NCI-H1436 (cell line): ENCODE measurements at regions not wholly inside any gene's neighbourhood (a gene's known extent, or its start where the extent isn't known, plus 50 kb on each side); places are given as distances from the start of the nearest gene placed in this dataset.

Source experiments
- DNase-seq: peaks from one replicate; lab custom pipeline; 2025; lab: John Stamatoyannopoulos, UW

DNA sequence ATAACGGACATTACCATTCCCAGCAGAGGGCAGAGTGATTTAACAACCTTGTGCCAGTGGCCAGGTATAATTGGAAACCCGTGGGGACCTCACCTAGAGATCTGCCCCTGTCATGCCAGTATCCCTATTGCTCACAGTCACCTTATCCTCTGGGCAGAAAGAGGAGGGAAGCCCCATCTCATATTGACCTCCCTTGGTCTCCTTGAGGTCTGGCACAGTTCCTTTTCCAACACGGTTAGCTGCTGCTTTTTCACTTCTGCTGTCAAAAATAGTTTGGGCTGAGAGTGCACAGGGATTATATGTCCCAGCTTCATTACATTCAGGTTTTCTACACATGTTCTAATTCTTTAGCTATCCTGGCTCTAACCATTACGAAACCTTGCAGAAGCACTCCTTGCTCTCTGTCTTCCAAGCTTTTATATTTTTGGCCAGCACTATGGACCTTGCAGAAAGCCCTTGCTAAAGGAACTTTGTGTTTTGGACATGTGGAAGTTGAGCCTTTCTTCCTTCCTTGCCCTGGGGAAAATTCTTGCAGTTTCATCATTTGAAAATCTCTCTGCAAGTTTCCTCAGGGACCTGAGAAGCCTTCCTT, 111.7 kb upstream of the MIS18BP1 start:
- DNase-seq, result no peak

DNA sequence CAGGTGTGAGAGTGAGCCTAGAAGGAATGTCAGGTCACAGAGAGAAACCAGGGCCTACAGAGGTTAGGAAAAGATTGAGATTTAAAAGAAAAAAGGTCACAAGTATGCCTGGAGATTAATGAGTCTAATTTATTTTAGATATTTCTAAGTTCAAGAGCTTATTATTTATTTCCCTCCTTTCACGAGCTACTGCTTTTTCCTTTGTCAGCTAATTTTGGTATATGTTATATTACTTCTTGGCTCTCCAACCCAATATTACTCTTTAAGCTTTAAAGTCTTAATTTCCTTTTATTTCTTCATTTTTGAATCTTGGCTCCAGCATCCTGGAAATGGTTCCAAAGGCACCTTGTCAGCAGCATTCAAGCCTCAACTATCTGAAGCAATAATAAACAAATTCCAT, 109.5 kb upstream of the MIS18BP1 start:
- no peak for DNase-seq

DNA sequence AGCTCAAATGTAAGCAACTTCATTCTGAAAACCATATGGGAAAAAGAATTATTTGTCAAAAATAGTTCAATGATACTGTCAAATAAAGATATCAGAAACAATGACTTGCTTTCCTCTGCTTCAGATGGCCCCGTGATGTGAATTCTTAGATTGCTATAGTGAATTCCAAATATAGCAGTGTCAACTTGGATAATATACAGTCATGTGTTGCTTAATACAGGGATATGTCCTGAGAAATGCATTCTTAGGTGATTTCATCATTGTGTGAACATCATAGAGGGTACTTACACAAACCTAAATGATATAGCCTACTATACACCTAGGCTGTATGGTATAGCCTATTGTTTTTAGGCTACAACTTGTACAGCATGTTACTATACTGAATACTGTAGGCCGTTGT, 108.7 kb upstream of the MIS18BP1 start:
- DNase-seq, result no peak

DNA sequence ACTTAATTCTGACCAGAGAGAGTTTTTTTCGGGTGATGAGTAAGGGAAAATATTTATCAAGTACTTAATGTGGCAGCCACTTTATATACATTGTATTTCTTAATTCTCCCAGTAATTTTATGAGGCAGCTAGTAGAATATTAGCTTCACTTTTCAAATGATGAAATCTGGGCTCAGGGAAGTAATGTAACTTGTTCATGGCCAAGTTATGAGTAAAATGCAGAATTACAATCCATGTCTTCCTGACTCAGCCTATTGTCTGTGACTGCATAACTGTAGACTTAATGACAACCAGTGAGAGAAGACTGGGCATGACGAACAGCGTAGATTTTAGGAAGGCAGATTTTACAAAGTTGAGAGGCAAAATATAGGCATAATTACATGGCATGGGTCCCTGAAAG, 106.7 kb upstream of the MIS18BP1 start:
- no peak for DNase-seq

DNA sequence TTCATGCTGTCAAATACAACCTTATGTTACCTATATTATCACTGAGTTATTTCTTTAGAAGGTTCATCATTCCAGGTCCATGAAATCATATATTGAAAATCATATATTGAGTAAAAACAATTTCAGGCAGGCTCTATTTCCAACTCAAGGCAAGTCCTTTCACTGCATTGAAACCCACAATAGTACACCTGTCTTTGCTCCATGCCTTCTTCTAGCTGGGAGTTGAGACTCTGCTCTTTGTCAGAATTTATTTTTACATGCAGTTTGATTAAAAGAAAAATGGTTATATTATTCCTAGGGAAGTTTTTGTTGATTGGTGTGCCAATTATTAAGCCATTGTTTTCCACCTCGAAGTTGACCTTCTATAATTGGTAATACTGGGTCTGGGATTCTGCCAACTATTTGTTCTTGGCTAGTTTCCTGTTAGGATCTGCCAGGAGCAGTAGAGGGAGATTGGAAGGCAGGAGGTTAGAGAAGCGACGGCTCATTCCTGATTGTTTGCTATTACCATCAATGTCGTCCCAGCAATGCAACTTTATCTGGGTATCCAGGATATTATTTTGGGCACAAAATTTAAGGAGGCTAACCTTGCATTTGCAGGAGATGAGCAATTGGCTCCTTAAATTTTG, 79.5 kb upstream of the MIS18BP1 start:
- no peak for DNase-seq

DNA sequence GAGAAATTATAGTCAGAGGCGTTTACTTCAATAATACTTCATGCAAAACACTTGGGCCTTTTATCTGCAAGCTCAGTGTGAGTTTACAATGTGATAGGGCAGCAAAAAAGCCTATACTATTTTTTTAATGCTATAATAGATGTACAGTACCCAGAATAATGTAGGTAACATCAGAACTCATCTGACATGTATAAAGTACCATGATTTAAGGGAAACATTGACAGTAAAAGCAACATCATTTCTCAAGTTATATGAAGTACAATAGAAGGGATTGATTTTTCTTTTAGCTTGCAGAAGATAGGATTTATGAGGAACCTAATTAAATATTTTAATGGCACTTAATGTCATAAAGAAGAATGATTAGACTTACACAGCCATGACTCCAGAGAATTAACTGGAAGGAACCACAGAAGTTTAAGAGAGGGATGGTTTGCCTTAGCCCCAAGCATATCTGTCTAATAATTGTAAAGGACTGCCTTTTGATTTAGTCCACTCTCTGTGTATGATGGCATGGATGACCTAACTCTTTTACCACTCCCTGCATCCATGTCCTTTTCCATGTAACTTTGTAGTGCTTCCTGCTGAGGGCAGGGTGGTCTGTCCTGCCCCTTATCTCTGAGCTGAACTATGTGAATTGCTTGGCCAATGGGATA, 55.9 kb upstream of the MIS18BP1 start:
- no peak for DNase-seq
